ENCODE measurements at regions not wholly inside any gene's neighbourhood (a gene's known extent, or its start where the extent isn't known, plus 50 kb on each side); places are given as distances from the start of the nearest gene placed in this dataset.

DNA sequence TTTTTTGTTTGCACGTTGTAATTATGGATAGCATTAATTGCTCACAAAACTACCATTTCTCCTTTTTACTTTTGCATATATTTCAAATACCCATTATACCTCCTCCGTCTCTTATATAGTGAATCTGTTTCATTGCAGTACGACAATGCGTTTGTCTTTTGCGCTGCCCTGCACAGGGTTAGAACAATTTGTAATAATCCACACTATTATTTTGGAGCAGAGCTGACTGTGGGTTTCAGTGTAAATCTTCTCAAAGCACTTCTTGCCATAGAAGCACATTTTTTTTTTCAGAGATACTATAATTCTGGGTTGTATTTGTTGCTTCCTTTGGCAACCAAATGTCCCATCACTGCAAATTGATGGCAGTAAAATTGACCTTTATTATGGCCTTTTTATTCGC, 451.8 kb upstream of the STXBP6 start:
- TF ChIP-seq, protein P1, sequence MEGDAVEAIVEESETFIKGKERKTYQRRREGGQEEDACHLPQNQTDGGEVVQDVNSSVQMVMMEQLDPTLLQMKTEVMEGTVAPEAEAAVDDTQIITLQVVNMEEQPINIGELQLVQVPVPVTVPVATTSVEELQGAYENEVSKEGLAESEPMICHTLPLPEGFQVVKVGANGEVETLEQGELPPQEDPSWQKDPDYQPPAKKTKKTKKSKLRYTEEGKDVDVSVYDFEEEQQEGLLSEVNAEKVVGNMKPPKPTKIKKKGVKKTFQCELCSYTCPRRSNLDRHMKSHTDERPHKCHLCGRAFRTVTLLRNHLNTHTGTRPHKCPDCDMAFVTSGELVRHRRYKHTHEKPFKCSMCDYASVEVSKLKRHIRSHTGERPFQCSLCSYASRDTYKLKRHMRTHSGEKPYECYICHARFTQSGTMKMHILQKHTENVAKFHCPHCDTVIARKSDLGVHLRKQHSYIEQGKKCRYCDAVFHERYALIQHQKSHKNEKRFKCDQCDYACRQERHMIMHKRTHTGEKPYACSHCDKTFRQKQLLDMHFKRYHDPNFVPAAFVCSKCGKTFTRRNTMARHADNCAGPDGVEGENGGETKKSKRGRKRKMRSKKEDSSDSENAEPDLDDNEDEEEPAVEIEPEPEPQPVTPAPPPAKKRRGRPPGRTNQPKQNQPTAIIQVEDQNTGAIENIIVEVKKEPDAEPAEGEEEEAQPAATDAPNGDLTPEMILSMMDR (IDR thresholded peaks at IDR 0.05; ENCODE audit: insufficient read depth, low read depth, low read length, missing control alignments) = no peak
- no peak for DNase-seq (ENCODE audit: low read depth)
- H3K4me3 ChIP-seq (ENCODE audit: low read length) = no peak overlapping the region

DNA sequence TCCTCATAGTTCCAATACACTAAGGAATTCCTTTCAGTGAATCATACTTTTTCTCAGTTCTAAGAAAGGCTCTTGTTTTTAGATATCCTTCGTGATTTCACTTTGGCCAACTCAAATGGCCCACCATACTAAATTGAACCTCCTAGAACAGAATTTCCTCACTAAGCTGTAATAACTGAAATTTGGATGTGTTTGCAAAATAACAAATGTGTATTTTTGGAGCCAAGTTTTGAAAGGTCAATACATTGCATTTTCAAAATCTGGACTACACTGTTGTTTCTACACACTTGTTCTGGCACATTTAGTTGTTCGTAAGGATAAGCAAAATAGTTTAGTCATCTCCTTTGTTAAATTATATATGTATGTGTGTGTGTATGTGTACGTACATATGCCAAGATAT, 439.0 kb upstream of the STXBP6 start:
- no peak overlapping the region for H3K4me3 ChIP-seq (ENCODE audit: low read length)
- TF ChIP-seq, protein P1 (IDR thresholded peaks at IDR 0.05; ENCODE audit: insufficient read depth, low read depth, low read length, missing control alignments) = no peak
- DNase-seq (ENCODE audit: low read depth) = no peak

DNA sequence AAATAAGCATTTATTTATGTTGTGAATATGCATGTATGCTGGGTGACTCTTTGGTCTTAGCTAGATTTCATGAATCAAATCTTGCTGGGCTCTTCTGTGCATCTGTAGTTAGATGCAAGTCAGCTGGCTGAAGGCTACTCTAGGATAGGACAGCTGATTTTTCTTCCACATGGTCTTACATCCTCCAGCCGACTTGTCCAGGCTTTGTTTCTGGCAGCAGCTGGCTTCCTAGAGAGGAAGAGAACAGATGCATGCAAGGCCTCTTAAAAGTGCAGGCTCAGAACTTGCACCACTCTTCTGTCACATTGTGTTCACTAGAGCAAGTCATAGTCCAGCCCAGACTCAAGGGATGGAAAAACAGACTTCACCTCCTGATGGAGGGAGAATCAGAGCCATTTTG, 435.4 kb upstream of the STXBP6 start:
- no peak overlapping the region for H3K4me3 ChIP-seq (ENCODE audit: low read length)
- TF ChIP-seq, protein P1 (IDR thresholded peaks at IDR 0.05; ENCODE audit: insufficient read depth, low read depth, low read length, missing control alignments) = no peak
- no peak for DNase-seq (ENCODE audit: low read depth)

DNA sequence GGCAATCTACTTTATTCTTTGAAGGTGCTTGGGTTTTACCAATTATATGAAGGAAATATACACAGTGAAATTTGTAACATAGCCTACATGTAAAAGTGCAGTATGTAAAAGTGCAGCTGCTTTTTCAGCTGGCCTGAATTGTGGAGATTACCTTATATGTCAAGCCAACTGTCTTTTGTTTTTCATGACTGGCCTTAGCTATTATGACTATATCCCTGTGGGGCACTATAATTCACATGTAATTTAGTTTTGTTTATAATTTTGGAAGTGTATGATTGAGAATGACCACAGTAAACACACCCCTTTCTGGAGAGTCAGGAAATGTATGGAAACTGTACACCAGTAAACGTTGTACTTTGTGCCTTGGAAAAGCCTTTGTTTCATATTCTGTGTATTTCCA, 435.0 kb upstream of the STXBP6 start:
- DNase-seq (ENCODE audit: low read depth) = no peak
- TF ChIP-seq, protein P1 (IDR thresholded peaks at IDR 0.05; ENCODE audit: insufficient read depth, low read depth, low read length, missing control alignments) = no peak

DNA sequence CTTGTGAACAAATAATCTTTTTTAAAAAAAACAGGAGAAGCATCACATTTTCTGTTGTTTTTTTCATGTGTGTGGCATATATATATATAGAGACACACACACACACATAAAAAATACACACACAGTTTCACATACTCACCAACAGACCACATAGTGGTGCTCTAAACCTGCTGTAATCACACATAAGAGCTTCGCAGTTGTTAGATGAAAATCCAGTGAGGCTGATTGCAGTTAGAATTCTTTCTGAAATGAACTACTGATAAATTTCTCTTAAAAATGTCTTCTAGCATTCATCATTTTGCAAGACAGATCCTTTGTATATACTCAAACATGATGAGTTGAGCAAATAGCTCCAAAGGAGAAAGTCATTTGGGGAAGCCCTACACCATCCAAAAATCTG, 434.3 kb upstream of the STXBP6 start:
- TF ChIP-seq, protein P1 (IDR thresholded peaks at IDR 0.05; ENCODE audit: insufficient read depth, low read depth, low read length, missing control alignments) = no peak
- DNase-seq (ENCODE audit: low read depth) = no peak
- H3K4me3 ChIP-seq (ENCODE audit: low read length) = no peak overlapping the region

More for the DNA sequence above, 435.0 kb upstream of the STXBP6 start:
- H3K4me3 ChIP-seq (ENCODE audit: low read length) = no peak overlapping the region

DNA sequence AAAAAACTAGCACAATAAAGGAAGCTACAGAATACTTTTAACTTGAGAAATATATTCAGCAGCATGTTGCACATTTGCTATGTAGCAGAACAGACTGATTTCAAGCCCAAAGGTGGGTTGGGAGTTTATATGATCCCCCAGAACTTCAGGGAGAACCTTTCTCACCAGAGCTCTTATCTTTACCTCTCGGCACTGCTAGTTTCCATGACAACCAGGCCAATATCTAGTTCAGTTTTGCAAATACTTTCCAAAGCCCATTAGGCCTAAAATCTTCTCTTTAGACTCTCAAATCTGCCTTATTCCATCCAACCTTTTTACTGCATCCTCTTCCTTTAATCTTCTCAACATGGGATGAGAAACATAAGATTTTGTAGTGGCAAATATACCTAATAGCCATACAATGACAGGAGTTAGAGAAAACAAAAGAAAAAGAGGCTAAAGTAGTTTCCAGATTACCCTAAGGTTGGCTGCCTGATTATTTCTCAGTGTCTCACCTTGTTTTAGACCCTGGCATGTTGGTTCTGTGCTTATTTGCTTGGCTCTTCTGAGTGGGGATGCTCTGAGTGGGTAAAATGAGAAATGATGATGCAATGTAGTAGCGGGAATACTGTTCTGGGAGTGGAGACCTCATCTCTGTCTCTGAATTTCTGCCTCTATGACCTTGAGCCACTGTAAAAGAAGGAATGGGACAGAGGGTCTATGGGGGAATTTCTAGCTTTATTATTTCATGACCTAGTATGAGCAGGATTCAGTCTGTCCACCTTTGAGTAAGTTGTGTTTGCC, 427.6 kb upstream of the STXBP6 start:
- H3K4me3 ChIP-seq (ENCODE audit: low read length) = no peak overlapping the region
- TF ChIP-seq, protein P1 (IDR thresholded peaks at IDR 0.05; ENCODE audit: insufficient read depth, low read depth, low read length, missing control alignments) = no peak
- no peak for DNase-seq (ENCODE audit: low read depth)

DNA sequence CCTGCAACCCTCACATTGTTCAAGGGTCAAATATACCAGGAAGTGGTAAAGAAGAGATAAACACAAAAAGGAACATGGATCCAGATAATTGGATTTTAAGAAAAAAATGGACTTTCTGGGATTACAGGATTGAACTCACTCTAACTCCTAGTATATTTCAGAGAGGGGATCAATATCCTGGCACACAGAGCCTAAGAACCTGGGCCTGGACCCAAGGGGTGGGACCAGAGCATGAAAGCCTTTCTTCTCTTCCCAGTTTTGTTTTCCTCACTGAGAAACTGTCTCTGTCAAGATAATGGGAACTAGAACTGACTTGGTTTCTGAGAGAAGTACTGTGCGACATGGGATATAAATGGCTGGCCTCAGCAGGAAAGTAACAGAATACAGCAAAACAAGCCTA, 422.8 kb upstream of the STXBP6 start:
- no peak for DNase-seq (ENCODE audit: low read depth)
- TF ChIP-seq, protein P1 (IDR thresholded peaks at IDR 0.05; ENCODE audit: insufficient read depth, low read depth, low read length, missing control alignments) = no peak
- H3K4me3 ChIP-seq (ENCODE audit: low read length) = no peak overlapping the region

Data from epithelial cell of esophagus (primary cell).